Choroid plexus epithelial cell (primary cell): ENCODE measurements at regions not wholly inside any gene's neighbourhood (a gene's known extent, or its start where the extent isn't known, plus 50 kb on each side); places are given as distances from the start of the nearest gene placed in this dataset.

Experiments used
- DNase-seq: peaks from one replicate; pipeline ENCODE4 v3.0.0-alpha.2; 2010; ENCODE audit warnings: low read depth
- H3K4me3 ChIP-seq: 2 replicates; pipeline ENCODE4 v1.5.1; 2011; ENCODE audit warnings: low read depth, mild to moderate bottlenecking, control low read depth, low read length, moderate library complexity
- CTCF ChIP-seq: conservative IDR thresholded peaks from 2 replicates; pipeline ENCODE4 v1.5.1; 2011; ENCODE audit warnings: low read depth, mild to moderate bottlenecking, control low read depth, inconsistent platforms, low read length, moderate library complexity

DNA sequence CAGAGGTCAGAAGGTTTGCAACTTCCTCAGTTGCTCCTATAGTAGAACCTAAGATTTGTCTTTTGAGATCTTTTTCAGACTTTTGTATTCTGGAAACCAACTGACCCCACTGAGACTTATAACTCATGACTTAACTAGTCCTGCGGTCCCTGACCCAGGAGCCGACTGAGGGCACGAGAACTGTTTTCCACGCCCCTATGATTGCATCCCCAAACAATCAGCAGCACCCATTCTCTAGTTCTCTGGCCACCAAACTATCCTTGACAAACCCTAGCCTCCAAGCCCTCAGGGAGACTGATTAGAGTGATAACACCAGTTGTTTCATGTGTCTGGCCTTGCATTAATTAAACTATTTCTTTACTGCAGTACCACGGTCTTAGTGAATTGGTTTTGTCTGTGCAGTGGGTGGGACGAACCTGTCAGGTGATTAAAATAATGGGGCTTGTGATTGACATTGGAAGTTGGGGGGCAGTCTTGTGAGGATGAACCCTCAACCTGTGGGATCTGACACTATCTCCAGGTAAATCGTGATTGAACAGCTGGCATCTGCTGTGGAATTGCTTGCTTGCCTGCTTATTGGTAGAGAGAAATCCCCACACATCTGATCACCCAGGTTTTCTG lies 95.7 kb downstream of the B3GNT2 start:
- H3K4me3 ChIP-seq = no peak overlapping the region
- TF ChIP-seq CTCF = no peak
- DNase-seq = no peak

DNA sequence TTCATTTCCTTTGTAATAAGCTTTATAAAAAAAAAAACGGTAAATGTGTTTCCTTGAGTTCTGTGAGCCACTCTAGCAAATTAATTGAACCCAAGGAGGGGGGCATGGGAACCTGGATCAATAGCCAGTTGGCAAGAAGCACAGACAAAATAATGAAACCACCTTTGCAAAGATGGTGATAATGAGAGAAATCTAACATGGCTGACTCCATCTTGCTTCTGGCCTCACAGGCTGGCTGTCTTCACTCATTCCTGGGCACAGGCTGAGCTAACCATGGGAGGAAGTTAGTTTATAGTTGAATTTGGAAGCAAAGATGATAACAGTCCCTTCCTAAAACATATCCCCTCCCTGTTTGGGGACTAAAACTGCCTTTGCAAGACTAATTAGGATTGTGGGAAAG lies 95.1 kb downstream of the B3GNT2 start:
- no peak overlapping the region for H3K4me3 ChIP-seq
- DNase-seq = no peak
- no peak for TF ChIP-seq CTCF

DNA sequence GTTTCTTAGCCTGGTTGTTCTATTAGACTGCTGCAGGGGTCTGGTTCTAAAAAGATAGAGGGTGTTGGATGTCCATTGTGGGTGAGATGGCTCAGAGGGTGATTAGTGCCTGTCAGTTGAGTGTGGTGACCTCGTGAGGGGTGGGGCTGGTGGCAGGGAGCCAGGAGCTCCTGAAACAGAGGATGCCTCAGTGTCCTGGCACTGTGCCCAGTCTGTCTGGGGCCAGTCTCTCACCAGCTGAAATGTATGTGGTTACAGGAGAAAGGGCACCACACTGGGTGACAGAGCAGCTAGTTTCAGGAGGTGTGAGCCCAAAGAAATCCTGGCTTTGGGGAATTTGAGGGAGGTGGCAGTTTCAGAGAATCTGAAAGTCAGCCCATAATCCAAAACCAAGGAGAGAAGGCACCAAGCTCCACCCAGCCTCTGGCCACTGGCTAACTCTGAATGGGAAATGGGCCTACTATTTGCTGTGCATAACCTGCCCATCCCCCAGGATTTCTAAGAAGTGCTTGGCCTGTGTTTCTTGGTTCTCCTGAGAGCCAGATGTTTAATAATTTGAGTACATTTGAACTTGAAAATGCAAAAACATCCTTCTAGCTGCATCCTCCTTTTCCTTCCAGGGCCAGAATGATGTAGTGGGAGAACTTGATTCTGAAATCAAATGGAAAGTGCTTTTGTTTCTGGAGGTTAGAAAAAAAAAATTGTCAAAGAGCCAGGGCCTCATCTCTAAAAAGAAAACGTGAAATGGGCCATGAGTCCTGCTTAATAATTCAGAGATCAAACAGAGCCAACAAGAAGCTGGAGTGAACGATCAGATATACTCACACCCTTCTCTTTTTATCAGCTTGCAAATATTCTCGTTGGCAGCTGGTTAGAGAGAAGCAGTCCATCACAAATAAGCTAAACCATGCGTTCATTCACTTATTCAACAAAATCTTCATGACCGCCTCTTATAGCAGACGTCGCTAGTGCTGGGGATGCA lies 92.3 kb downstream of the B3GNT2 start:
- no peak overlapping the region for H3K4me3 ChIP-seq
- DNase-seq = peak; percentile 62
- TF ChIP-seq CTCF = no peak

DNA sequence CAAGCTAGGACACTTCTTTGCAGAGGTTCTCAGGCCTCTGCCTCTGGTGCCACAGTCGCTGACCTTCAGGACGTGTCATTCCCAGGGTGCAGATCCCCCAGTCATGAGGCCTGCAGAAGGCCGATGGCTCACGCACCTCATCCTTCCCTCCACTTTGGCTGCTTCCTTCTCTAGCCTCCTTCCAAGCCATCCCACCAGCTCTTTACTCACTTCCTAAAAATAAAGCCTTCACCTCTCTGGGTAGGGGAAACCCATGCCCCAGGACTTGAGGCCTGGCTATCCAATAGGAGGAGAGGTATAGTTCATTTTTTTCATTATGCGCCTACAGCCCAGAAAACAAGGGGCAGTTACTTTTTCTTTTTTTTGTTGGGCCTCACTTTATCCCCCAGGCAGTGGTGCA lies 91.4 kb downstream of the B3GNT2 start:
- no peak for TF ChIP-seq CTCF
- DNase-seq = no peak
- no peak overlapping the region for H3K4me3 ChIP-seq

DNA sequence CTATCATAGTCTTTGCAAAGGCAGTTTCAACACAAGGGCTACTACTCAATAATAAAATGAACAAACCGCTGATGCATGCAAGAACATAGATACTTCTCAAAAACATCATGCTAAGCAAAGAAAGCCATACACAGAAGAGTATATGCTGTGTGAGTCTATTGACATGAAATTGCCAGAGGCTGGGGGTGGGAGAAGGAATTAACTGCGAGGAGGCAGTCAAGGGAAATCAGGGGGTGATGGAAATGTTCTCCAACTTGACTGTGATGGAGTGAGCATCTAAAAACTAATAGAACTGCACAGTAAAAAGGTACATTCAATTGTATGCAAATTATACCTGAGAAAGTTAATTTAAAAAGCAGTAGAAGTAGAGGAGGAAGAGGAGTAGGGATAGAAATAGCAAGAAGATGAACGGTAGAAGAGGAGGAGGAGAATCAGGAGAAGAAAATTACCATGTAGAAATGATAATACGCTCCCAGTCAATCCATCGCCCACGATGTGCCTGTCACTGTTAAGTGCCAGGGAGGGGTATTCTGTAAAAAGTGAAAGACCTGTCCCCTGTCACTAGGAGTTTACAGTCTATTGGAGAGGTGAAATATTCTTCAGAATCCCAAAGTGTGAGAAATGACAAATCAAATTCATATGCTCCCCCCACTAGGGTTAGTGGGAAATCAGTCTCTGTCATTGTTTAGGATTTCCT lies 90.3 kb downstream of the B3GNT2 start:
- H3K4me3 ChIP-seq = no peak overlapping the region
- TF ChIP-seq CTCF = no peak
- DNase-seq = no peak

DNA sequence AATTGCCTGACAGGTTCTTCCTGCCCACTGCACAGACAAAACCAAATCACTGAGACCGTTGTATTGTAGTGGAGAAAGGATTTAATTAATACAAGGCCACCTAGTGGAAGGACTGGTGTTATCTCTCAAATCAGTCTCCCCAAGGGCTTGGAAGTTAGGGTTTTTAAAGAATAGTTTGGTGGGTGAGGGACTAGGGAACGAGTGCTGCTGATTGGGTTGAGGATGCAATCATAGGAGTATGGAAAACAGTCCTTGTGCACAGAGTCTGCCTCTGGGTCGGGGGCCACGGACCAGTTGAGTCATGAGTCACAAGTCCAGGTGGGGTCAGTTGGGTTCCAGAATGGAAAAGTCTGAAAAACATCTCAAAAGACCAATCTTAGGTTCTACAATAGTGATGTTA lies 89.1 kb downstream of the B3GNT2 start:
- DNase-seq = no peak
- TF ChIP-seq CTCF = no peak
- no peak overlapping the region for H3K4me3 ChIP-seq
